ENCODE measurements at regions not wholly inside any gene's neighbourhood (a gene's known extent, or its start where the extent isn't known, plus 50 kb on each side); places are given as distances from the start of the nearest gene placed in this dataset.

DNA sequence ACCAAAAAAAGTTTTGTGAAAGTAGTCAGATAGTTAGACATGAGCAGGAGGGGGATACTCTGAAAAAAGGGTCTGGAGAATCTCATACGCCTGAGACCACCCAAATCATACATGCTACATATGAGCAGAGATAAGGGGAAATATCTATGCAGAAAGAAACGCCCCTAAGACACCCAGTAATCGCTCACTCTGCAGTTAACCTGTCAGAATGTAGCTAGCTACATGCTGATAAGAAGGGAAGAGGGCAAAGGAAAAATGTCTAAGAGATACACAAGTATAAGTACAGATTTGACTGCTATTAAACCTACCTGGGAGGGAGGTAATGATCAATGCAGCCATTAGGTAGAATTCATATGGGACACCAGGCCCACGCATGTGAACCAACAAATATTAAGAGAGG lies 1159.5 kb upstream of the PCDH10 start:
- TF ChIP-seq, protein P1, sequence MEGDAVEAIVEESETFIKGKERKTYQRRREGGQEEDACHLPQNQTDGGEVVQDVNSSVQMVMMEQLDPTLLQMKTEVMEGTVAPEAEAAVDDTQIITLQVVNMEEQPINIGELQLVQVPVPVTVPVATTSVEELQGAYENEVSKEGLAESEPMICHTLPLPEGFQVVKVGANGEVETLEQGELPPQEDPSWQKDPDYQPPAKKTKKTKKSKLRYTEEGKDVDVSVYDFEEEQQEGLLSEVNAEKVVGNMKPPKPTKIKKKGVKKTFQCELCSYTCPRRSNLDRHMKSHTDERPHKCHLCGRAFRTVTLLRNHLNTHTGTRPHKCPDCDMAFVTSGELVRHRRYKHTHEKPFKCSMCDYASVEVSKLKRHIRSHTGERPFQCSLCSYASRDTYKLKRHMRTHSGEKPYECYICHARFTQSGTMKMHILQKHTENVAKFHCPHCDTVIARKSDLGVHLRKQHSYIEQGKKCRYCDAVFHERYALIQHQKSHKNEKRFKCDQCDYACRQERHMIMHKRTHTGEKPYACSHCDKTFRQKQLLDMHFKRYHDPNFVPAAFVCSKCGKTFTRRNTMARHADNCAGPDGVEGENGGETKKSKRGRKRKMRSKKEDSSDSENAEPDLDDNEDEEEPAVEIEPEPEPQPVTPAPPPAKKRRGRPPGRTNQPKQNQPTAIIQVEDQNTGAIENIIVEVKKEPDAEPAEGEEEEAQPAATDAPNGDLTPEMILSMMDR (IDR thresholded peaks at IDR 0.05) = no peak
- TF ChIP-seq POLR2A (IDR thresholded peaks at IDR 0.05) = no peak

Data from Peyer's patch (tissue), 4 donors.